Epithelial cell of proximal tubule (primary cell): ENCODE measurements at regions not wholly inside any gene's neighbourhood (a gene's known extent, or its start where the extent isn't known, plus 50 kb on each side); places are given as distances from the start of the nearest gene placed in this dataset.

ENCODE experiments used
- DNase-seq: peaks from one replicate; pipeline ENCODE4 v3.0.0-alpha.2; 2011; ENCODE audit warnings: low read depth
- H3K4me3 ChIP-seq: 2 replicates; pipeline ENCODE4 v1.5.1; 2011; ENCODE audit warnings: low read depth, mild to moderate bottlenecking, low read length
- CTCF ChIP-seq: conservative IDR thresholded peaks from 2 replicates; pipeline ENCODE4 v1.5.1; 2012; ENCODE audit warnings: low read depth, mild to moderate bottlenecking, low read length

- DNase-seq = no peak
- no peak for TF ChIP-seq CTCF
- no peak overlapping the region for H3K4me3 ChIP-seq
Observed at GRCh38 chr4:106850691-106851090, 185.4 kb downstream of the DKK2 start.

- TF ChIP-seq CTCF = no peak
- no peak for DNase-seq
- no peak overlapping the region for H3K4me3 ChIP-seq
Observed at GRCh38 chr4:106835919-106836318, 200.2 kb downstream of the DKK2 start.

- no peak for DNase-seq
- H3K4me3 ChIP-seq = no peak overlapping the region
- TF ChIP-seq CTCF = no peak
Observed at GRCh38 chr4:106830879-106831278, 205.2 kb downstream of the DKK2 start.

- no peak for DNase-seq
- no peak for TF ChIP-seq CTCF
- H3K4me3 ChIP-seq = no peak overlapping the region
Observed at GRCh38 chr4:106818764-106819163, 217.3 kb downstream of the DKK2 start.

GRCh38 chr4:106816496-106816895 is 219.6 kb downstream of the DKK2 start:
- no peak for TF ChIP-seq CTCF
- no peak for DNase-seq

GRCh38 chr4:106810122-106810521 is 226.0 kb downstream of the DKK2 start:
- H3K4me3 ChIP-seq = no peak overlapping the region
- no peak for TF ChIP-seq CTCF
- DNase-seq = no peak

More at GRCh38 chr4:106816496-106816895, 219.6 kb downstream of the DKK2 start:
- H3K4me3 ChIP-seq = no peak overlapping the region

- TF ChIP-seq CTCF = peak; percentile 67
- peak; percentile 6 for DNase-seq
- H3K4me3 ChIP-seq = no peak overlapping the region
Observed at GRCh38 chr4:106809076-106809475, 227.0 kb downstream of the DKK2 start.
